Activated CD8-positive, alpha-beta memory T cell treated with anti-CD3 and anti-CD28 coated beads for 1 hour (primary cell): ENCODE measurements at regions not wholly inside any gene's neighbourhood (a gene's known extent, or its start where the extent isn't known, plus 50 kb on each side); places are given as distances from the start of the nearest gene placed in this dataset.
A peak's percentile ranks its signal among the peaks of the same experiment; 100 is the strongest.
"Not testable (repeated sequence)": the region's sequence is repeated elsewhere in the genome, so short reads cannot be mapped to it uniquely, and the experiment has no call there.

Source experiments
- DNase-seq, 2 donors: peaks; one replicate each; pipeline ENCODE4 v3.0.0-alpha.2; 2020; ENCODE audit warnings: low read depth in 1 of 2; ENCODE audit errors: extremely low read depth in 1 of 2

- DNase-seq: not testable (repeated sequence)
These were observed 82.7 kb downstream of the XCL2 start for GRCh38 chr1:168461108-168461507.

- DNase-seq: not testable (repeated sequence)
These were observed 86.5 kb downstream of the XCL2 start for GRCh38 chr1:168457296-168457695.

GRCh38 chr1:168455764-168456163 is 88.0 kb downstream of the XCL2 start:
- no peak for DNase-seq

GRCh38 chr1:168454211-168454815 is 89.5 kb downstream of the XCL2 start:
- DNase-seq: no peak

- DNase-seq: no peak
These were observed 90.7 kb downstream of the XCL2 start for GRCh38 chr1:168453056-168453455.

GRCh38 chr1:168452329-168452728 is 91.5 kb downstream of the XCL2 start:
- no peak for DNase-seq

GRCh38 chr1:168447871-168448270 is 95.9 kb downstream of the XCL2 start:
- DNase-seq: no peak

- DNase-seq: no peak
These were observed 97.7 kb downstream of the XCL2 start for GRCh38 chr1:168446081-168446480.

GRCh38 chr1:168443899-168444298 is 99.9 kb downstream of the XCL2 start:
- no peak for DNase-seq

GRCh38 chr1:168443356-168443755 is 100.4 kb downstream of the XCL2 start:
- DNase-seq: no peak

- no peak for DNase-seq
These were observed 100.9 kb downstream of the XCL2 start for GRCh38 chr1:168442931-168443330.

GRCh38 chr1:168441745-168442144 is 102.1 kb downstream of the XCL2 start:
- DNase-seq: no peak

GRCh38 chr1:168439456-168440375 is 104.1 kb downstream of the XCL2 start:
- DNase-seq: peak; percentile 63 to 67

GRCh38 chr1:168438626-168439025 is 105.2 kb downstream of the XCL2 start:
- no peak for DNase-seq

- no peak for DNase-seq
These were observed 106.0 kb downstream of the XCL2 start for GRCh38 chr1:168437821-168438220.

- no peak for DNase-seq
These were observed 108.4 kb downstream of the XCL2 start for GRCh38 chr1:168435439-168435838.

- no peak for DNase-seq
These were observed 110.6 kb downstream of the XCL2 start for GRCh38 chr1:168433238-168433637.

GRCh38 chr1:168431882-168432281 is 111.9 kb downstream of the XCL2 start:
- no peak for DNase-seq

GRCh38 chr1:168430321-168430720 is 113.5 kb downstream of the XCL2 start:
- no peak for DNase-seq

GRCh38 chr1:168428063-168428731 is 115.6 kb downstream of the XCL2 start:
- DNase-seq: no peak

GRCh38 chr1:168427051-168427450 is 116.7 kb downstream of the XCL2 start:
- no peak for DNase-seq

GRCh38 chr1:168424281-168424680 is 119.5 kb downstream of the XCL2 start:
- no peak for DNase-seq
